H9 (cell line): ENCODE measurements at regions not wholly inside any gene's neighbourhood (a gene's known extent, or its start where the extent isn't known, plus 50 kb on each side); places are given as distances from the start of the nearest gene placed in this dataset.

ENCODE experiments used
- DNase-seq: peaks from one replicate; pipeline ENCODE4 v3.0.0-alpha.2; 2017
- H2AFZ ChIP-seq: one replicate; pipeline ENCODE4 v1.6.1; 2013; ENCODE audit warnings: mild to moderate bottlenecking, low read length, control low read depth, moderate library complexity
- H2AK5ac ChIP-seq: 2 replicates; pipeline ENCODE4 v1.6.1; 2013; ENCODE audit warnings: low read length, control low read depth, mixed read lengths; ENCODE audit not compliant: insufficient read length
- H2BK120ac ChIP-seq: one replicate; pipeline ENCODE4 v1.6.1; 2013; ENCODE audit warnings: low read depth, mild to moderate bottlenecking, low read length, control low read depth, inconsistent platforms; ENCODE audit not compliant: poor library complexity, severe bottlenecking
- H2BK12ac ChIP-seq: 2 replicates; pipeline ENCODE4 v1.6.1; 2013; ENCODE audit warnings: low read length, control low read depth, mixed read lengths, low read depth; ENCODE audit not compliant: insufficient read length
- H2BK15ac ChIP-seq: 2 replicates; pipeline ENCODE4 v1.6.1; 2013; ENCODE audit warnings: low read depth, low read length, control low read depth
- H2BK20ac ChIP-seq: one replicate; pipeline ENCODE4 v1.6.1; 2013; ENCODE audit warnings: low read depth, mild to moderate bottlenecking, low read length, control low read depth, inconsistent platforms; ENCODE audit not compliant: poor library complexity, severe bottlenecking
- H2BK5ac ChIP-seq: 2 replicates; pipeline ENCODE4 v1.6.1; 2013; ENCODE audit warnings: low read length, control low read depth, mixed read lengths; ENCODE audit not compliant: insufficient read length
- H3K14ac ChIP-seq: 2 replicates; pipeline ENCODE4 v1.6.1; 2013; ENCODE audit warnings: low read length, control low read depth; ENCODE audit not compliant: insufficient read depth
- H3K18ac ChIP-seq: 2 replicates; pipeline ENCODE4 v1.6.1; 2013; ENCODE audit warnings: low read depth, mild to moderate bottlenecking, mixed read lengths, low read length, control low read depth; ENCODE audit not compliant: insufficient read length
- H3K23ac ChIP-seq: 2 replicates; pipeline ENCODE4 v1.6.1; 2013; ENCODE audit warnings: low read length, control low read depth, mixed read lengths, low read depth; ENCODE audit not compliant: insufficient read length
- H3K23me2 ChIP-seq: 2 replicates; pipeline ENCODE4 v1.6.1; 2013; ENCODE audit warnings: low read depth, mild to moderate bottlenecking, mixed read lengths, low read length, control low read depth; ENCODE audit not compliant: insufficient read length, poor library complexity, severe bottlenecking
- H3K27ac ChIP-seq: 2 replicates; pipeline ENCODE4 v1.5.1; 2013; ENCODE audit warnings: low read length, control low read depth, mixed read lengths, low read depth; ENCODE audit not compliant: insufficient read length
- H3K27me3 ChIP-seq: 2 replicates; pipeline ENCODE4 v1.6.1; 2013; ENCODE audit warnings: low read length, control low read depth, inconsistent platforms; ENCODE audit not compliant: insufficient read depth
- H3K4ac ChIP-seq: 2 replicates; pipeline ENCODE4 v1.6.1; 2013; ENCODE audit warnings: low read depth, mild to moderate bottlenecking, control low read depth, inconsistent platforms, low read length, moderate library complexity
- H3K4me1 ChIP-seq: 2 replicates; pipeline ENCODE4 v1.6.1; 2013; ENCODE audit warnings: low read length, control low read depth, inconsistent platforms; ENCODE audit not compliant: insufficient read depth
- H3K4me2 ChIP-seq: 2 replicates; pipeline ENCODE4 v1.6.1; 2013; ENCODE audit warnings: low read length, control low read depth, mixed read lengths; ENCODE audit not compliant: insufficient read length, insufficient read depth
- H3K56ac ChIP-seq: 2 replicates; pipeline ENCODE4 v1.6.1; 2013; ENCODE audit warnings: low read depth, mild to moderate bottlenecking, mixed read lengths, low read length, control low read depth; ENCODE audit not compliant: insufficient read length
- H3K79me1 ChIP-seq: 2 replicates; pipeline ENCODE4 v1.6.1; 2013; ENCODE audit warnings: low read depth, mild to moderate bottlenecking, moderate library complexity, low read length, control low read depth, inconsistent platforms; ENCODE audit not compliant: insufficient read depth, poor library complexity, severe bottlenecking
- H3K79me2 ChIP-seq: 2 replicates; pipeline ENCODE4 v1.6.1; 2013; ENCODE audit warnings: low read length, control low read depth, inconsistent platforms; ENCODE audit not compliant: insufficient read depth
- H3K9ac ChIP-seq: 2 replicates; pipeline ENCODE4 v1.6.1; 2013; ENCODE audit warnings: low read length, control low read depth, mixed read lengths; ENCODE audit not compliant: insufficient read length; ENCODE audit errors: extremely low read depth
- H3K9me3 ChIP-seq: one replicate; pipeline ENCODE4 v1.6.1; 2013; ENCODE audit warnings: low read depth, low read length, inconsistent platforms; ENCODE audit not compliant: control insufficient read depth
- H3T11ph ChIP-seq: one replicate; pipeline ENCODE4 v1.6.1; 2013; ENCODE audit warnings: mild to moderate bottlenecking, low read length, control low read depth, inconsistent platforms
- H4K20me1 ChIP-seq: one replicate; pipeline ENCODE4 v1.6.1; 2013; ENCODE audit not compliant: control insufficient read depth, insufficient read length, insufficient read depth
- H4K5ac ChIP-seq: 2 replicates; pipeline ENCODE4 v1.6.1; 2013; ENCODE audit warnings: low read depth, mild to moderate bottlenecking, mixed read lengths, low read length, control low read depth; ENCODE audit not compliant: insufficient read length
- H4K8ac ChIP-seq: replicated peaks from 2 replicates; pipeline ENCODE4 v1.6.1; 2013; ENCODE audit warnings: low read length, control low read depth, mixed read lengths, low read depth; ENCODE audit not compliant: insufficient read length
- H4K91ac ChIP-seq: 2 replicates; pipeline ENCODE4 v1.6.1; 2013; ENCODE audit warnings: low read depth, mild to moderate bottlenecking, moderate library complexity, mixed read lengths, low read length, control low read depth; ENCODE audit not compliant: insufficient read length
- H3K27ac Mint-ChIP-seq, 3 experiments: 2 replicates in 2 of 3; 3 replicates in 1 of 3; pipeline ENCODE4 v1.8.0; 2020 to 2021; ENCODE audit warnings: mixed read lengths in 3 of 3, mild to moderate bottlenecking in 1 of 3, moderate library complexity in 1 of 3
- H3K27me3 Mint-ChIP-seq: 2 replicates; pipeline ENCODE4 v1.8.0; 2021; ENCODE audit warnings: low read depth, mild to moderate bottlenecking, moderate library complexity, mixed read lengths
- H3K36me3 Mint-ChIP-seq, 3 experiments: 2 replicates in 2 of 3; 3 replicates in 1 of 3; pipeline ENCODE4 v1.8.0; 2020 to 2021; ENCODE audit warnings: low read depth in 3 of 3, mixed read lengths in 3 of 3; ENCODE audit not compliant: insufficient read depth in 1 of 3
- H3K4me1 Mint-ChIP-seq, 2 experiments: 2 replicates each; pipeline ENCODE4 v1.8.0; 2020; ENCODE audit warnings: mixed read lengths in 2 of 2
- H3K4me3 Mint-ChIP-seq, 2 experiments: 2 replicates in 1 of 2; 3 replicates in 1 of 2; pipeline ENCODE4 v1.8.0; 2020 to 2021; ENCODE audit warnings: mild to moderate bottlenecking in 2 of 2, mixed read lengths in 2 of 2, moderate library complexity in 1 of 2
- H3K9me3 Mint-ChIP-seq, 2 experiments: 2 replicates in 1 of 2; 3 replicates in 1 of 2; pipeline ENCODE4 v1.8.0; 2020; ENCODE audit warnings: mild to moderate bottlenecking in 2 of 2, mixed read lengths in 2 of 2, moderate library complexity in 1 of 2
- CTCF ChIP-seq: fragments of 200-600 bp; sonication (generic); conservative IDR thresholded peaks from 3 replicates; pipeline ENCODE4 v1.8.0; 2021; ENCODE audit warnings: antibody characterized with exemption, mild to moderate bottlenecking

GRCh38 chr14:85897808-85898207 lies 367.9 kb downstream of the FLRT2 start:
- Histone ChIP-seq H4K91ac (no peak overlapping the region), H2AFZ (no peak overlapping the region), H3K4me2 (no peak overlapping the region), H3K23me2 (no peaks in the 10 kb centered on the region), H3K27ac (no peak overlapping the region), H4K8ac (no peak overlapping the region), H3K18ac (no peak overlapping the region), H4K20me1 (no peaks in the 10 kb centered on the region), H2AK5ac (no peak overlapping the region), H3K9me3 (no peaks in the 10 kb centered on the region), H2BK15ac (no peak overlapping the region), H3K56ac (no peak overlapping the region), H3K79me1 (no peaks in the 10 kb centered on the region), H3K23ac (no peak overlapping the region), H2BK120ac (no peak overlapping the region), H3T11ph (no peak overlapping the region), H3K14ac (no peak overlapping the region), H3K79me2 (no peaks in the 10 kb centered on the region), H3K4me1 (0 out of 2 replicates have a peak, but pooled peaks cover 3% of the 10 kb centered on the region), H3K9ac (no peak overlapping the region), H4K5ac (no peak overlapping the region), H2BK5ac (no peak overlapping the region), H2BK12ac (no peak overlapping the region), H3K27me3 (no peaks in the 10 kb centered on the region), H2BK20ac (no peak overlapping the region), H3K4ac (no peak overlapping the region)
- H3K27me3 Mint-ChIP-seq: no peaks in the 10 kb centered on the region
- H3K4me1 Mint-ChIP-seq: peaks cover 6 to 7% of the 10 kb centered on the region in 2 experiments; a peak in 3 of 4 replicates
- no peak overlapping the region for H3K27ac Mint-ChIP-seq
- TF ChIP-seq CTCF: no peak
- H3K36me3 Mint-ChIP-seq: no peaks in the 10 kb centered on the region
- no peaks in the 10 kb centered on the region for H3K9me3 Mint-ChIP-seq
- H3K4me3 Mint-ChIP-seq: no peak overlapping the region
- no peak for DNase-seq
